GM12892 (cell line): ENCODE measurements at regions not wholly inside any gene's neighbourhood (a gene's known extent, or its start where the extent isn't known, plus 50 kb on each side); places are given as distances from the start of the nearest gene placed in this dataset.

ENCODE experiments used
- POLR2A ChIP-seq: IDR thresholded peaks from 2 replicates; pipeline ENCODE4 v1.6.1; 2011; ENCODE audit warnings: low read depth, low read length, control low read depth
- POLR2AphosphoS5 ChIP-seq: IDR thresholded peaks from 2 replicates; pipeline ENCODE4 v1.6.1; 2011; ENCODE audit warnings: low read depth, low read length, control low read depth

DNA sequence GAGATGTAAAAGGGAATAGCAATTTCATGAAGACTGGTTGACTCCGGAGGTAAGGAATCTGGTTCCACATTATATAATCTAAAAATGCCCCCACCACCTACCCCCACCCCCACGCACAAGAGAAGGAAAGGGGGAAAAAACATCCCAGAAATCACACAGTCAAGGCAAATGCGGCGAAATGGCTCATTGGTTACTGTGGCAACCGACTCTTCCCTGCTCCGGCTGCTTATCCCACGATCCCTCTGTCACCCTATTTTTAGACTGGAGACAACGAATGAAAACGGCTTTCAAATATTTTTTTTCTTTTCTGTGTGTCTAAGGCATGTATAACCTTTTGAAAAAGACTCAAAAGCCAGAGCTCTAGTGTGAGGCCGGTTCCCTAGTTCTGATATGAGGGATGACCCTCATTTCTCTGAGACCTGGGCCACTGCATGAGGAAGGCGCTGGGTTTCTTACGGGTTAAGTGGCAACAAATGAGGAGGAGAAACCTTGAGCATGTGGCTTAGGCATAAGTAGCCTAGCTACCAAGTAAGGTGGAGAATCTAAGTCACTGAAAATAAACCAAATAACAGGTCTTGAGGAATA, 148.3 kb upstream of the GRIN2B start:
- TF ChIP-seq POLR2A: no peak
- TF ChIP-seq POLR2AphosphoS5: no peak
